ENCODE measurements at regions not wholly inside any gene's neighbourhood (a gene's known extent, or its start where the extent isn't known, plus 50 kb on each side); places are given as distances from the start of the nearest gene placed in this dataset.

DNA sequence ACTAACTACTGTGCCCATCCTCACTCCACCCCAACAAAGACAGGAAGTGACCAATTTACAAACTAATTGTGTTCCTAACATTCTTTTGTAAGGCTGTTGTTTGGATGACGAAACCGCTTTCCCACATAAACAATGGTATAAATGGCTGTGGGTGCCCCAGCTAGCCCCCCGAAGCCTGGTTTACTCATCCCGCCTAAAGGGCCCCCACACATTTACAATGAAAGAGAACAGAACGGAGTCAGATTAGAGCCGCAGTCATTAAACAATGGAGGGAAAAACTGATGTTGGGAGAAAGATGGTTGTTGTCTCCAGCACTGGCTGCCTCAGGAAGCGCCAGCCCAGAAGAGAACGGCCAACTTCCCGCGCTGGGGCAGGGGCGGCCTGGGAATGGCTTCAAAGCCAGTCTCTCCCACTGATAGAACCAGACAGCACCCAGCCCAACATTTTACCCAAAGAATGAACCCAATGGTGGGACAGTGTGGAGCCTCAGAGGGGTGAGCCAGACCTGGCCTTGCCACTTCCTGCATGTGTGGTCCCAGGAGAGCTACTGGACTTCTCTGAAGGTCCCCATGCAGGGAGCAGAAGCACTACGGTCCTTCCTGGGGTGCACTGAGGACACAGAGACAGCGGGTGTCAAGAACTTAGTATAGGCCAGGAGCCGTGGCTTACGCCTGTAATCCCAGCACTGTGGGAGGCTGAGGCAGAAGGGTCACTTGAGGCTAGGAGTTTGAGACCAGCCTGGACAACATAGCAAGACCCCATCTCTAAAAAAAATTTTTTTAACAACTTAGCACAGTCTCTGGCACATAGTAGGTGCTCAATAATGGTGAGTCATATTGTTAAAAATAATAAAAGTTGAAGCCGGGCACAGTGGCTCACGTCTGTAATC, 75.8 kb upstream of the GATA2 start:
- TF ChIP-seq YY1 (IDR thresholded peaks at IDR 0.05; ENCODE audit: insufficient read depth, insufficient read length), result no peak
- no peak for TF ChIP-seq ZNF274 (IDR thresholded peaks at IDR 0.05; ENCODE audit: low read depth, low read length)
- no peak for TF ChIP-seq SUZ12 (IDR thresholded peaks at IDR 0.05; ENCODE audit: extremely low read depth, insufficient read depth, insufficient read length)

Data from NT2/D1 (cell line).